CD14-positive monocyte (primary cell): ENCODE measurements at regions not wholly inside any gene's neighbourhood (a gene's known extent, or its start where the extent isn't known, plus 50 kb on each side); places are given as distances from the start of the nearest gene placed in this dataset.

Experiments
- DNase-seq, 3 donors: peaks; one replicate each; pipeline ENCODE4 v3.0.0-alpha.2; 2011 to 2022
- H2AFZ ChIP-seq: 2 replicates; pipeline ENCODE4 v1.6.0; 2012; ENCODE audit warnings: mild to moderate bottlenecking, low read depth, low read length, inconsistent platforms; ENCODE audit not compliant: insufficient read depth, poor library complexity, severe bottlenecking
- H3K27ac ChIP-seq, 2 donors: 1 replicate in 1 of 2; 2 replicates in 1 of 2; pipeline ENCODE4 v1.5.1; 2012 to 2013; ENCODE audit warnings: low read length in 2 of 2, control low read depth in 1 of 2, inconsistent platforms in 1 of 2, low read depth in 1 of 2, mild to moderate bottlenecking in 1 of 2
- H3K27me3 ChIP-seq, 2 donors: one replicate each; pipeline versions ENCODE4 v1.6.0 to v1.6.1; 2011 to 2013; ENCODE audit warnings: low read length in 2 of 2; ENCODE audit not compliant: control insufficient read depth in 2 of 2, insufficient read depth in 2 of 2
- H3K36me3 ChIP-seq, 2 donors: replicated peaks in 1 of 2; 1 replicate in 1 of 2; 2 replicates in 1 of 2; pipeline versions ENCODE4 v1.5.1 to v1.6.1; 2012 to 2013; ENCODE audit warnings: low read length in 2 of 2, control low read depth in 1 of 2, inconsistent platforms in 1 of 2, mild to moderate bottlenecking in 1 of 2; ENCODE audit not compliant: insufficient read depth in 2 of 2, control insufficient read depth in 1 of 2
- H3K4me1 ChIP-seq, 2 donors: 1 replicate in 1 of 2; 2 replicates in 1 of 2; pipeline versions ENCODE4 v1.5.1 to v1.6.1; 2012 to 2013; ENCODE audit warnings: low read length in 2 of 2, control low read depth in 1 of 2, inconsistent platforms in 1 of 2, mild to moderate bottlenecking in 1 of 2, moderate library complexity in 1 of 2; ENCODE audit not compliant: insufficient read depth in 2 of 2, control insufficient read depth in 1 of 2
- H3K4me2 ChIP-seq: replicated peaks from 2 replicates; pipeline ENCODE3; 2012; ENCODE audit warnings: low read length, moderate library complexity, mild to moderate bottlenecking; ENCODE audit not compliant: poor library complexity, severe bottlenecking; ENCODE audit errors: extremely low read depth
- H3K4me3 ChIP-seq, 3 experiments: fragments of 200-600 bp in 1 of 3; sonication (generic) in 1 of 3; replicated peaks in 1 of 3; 1 replicate in 2 of 3; 2 replicates in 1 of 3; pipeline ENCODE4 v1.5.1; 2011 to 2013; ENCODE audit warnings: low read length in 3 of 3, mild to moderate bottlenecking in 3 of 3, control low read depth in 2 of 3, low read depth in 2 of 3, inconsistent platforms in 1 of 3, moderate library complexity in 1 of 3
- H3K79me2 ChIP-seq: 2 replicates; pipeline ENCODE4 v1.6.0; 2012; ENCODE audit warnings: mild to moderate bottlenecking, control low read depth, inconsistent platforms, low read length, moderate library complexity; ENCODE audit not compliant: insufficient read depth
- H3K9ac ChIP-seq: 2 replicates; pipeline ENCODE4 v1.6.0; 2017; ENCODE audit warnings: low read length, mild to moderate bottlenecking; ENCODE audit not compliant: insufficient read depth, poor library complexity, severe bottlenecking
- H3K9me3 ChIP-seq, 2 donors: replicated peaks in 1 of 2; 1 replicate in 1 of 2; 2 replicates in 1 of 2; pipeline versions ENCODE4 v1.5.1 to v1.6.1; 2012 to 2013; ENCODE audit warnings: low read length in 2 of 2, control low read depth in 1 of 2; ENCODE audit not compliant: control insufficient read depth in 1 of 2, insufficient read depth in 1 of 2
- H4K20me1 ChIP-seq: 2 replicates; pipeline ENCODE4 v1.6.0; 2012; ENCODE audit warnings: mild to moderate bottlenecking, low read length, control low read depth, moderate library complexity; ENCODE audit not compliant: insufficient read depth
- H3K27ac Mint-ChIP-seq, 7 donors: one replicate each; pipeline ENCODE4 v1.8.0; 2020; ENCODE audit warnings: mild to moderate bottlenecking in 7 of 7, mixed read lengths in 7 of 7, moderate library complexity in 6 of 7, inconsistent platforms in 2 of 7
- H3K27me3 Mint-ChIP-seq, 3 donors: one replicate each; pipeline ENCODE4 v1.8.0; 2021 to 2022; ENCODE audit warnings: low read depth in 3 of 3, mild to moderate bottlenecking in 3 of 3, mixed read lengths in 3 of 3, moderate library complexity in 3 of 3, inconsistent platforms in 1 of 3
- H3K36me3 Mint-ChIP-seq, 2 donors: one replicate each; pipeline ENCODE4 v1.8.0; 2020; ENCODE audit warnings: mixed read lengths in 2 of 2, inconsistent platforms in 1 of 2, mild to moderate bottlenecking in 1 of 2
- H3K4me1 Mint-ChIP-seq: one replicate; pipeline ENCODE4 v1.8.0; 2020; ENCODE audit warnings: mild to moderate bottlenecking, mixed read lengths
- H3K4me3 Mint-ChIP-seq, 2 donors: one replicate each; pipeline ENCODE4 v1.8.0; 2020; ENCODE audit warnings: mild to moderate bottlenecking in 2 of 2, mixed read lengths in 2 of 2, moderate library complexity in 1 of 2
- H3K9me3 Mint-ChIP-seq, 7 donors: one replicate each; pipeline ENCODE4 v1.8.0; 2020 to 2022; ENCODE audit warnings: mixed read lengths in 7 of 7, mild to moderate bottlenecking in 6 of 7, moderate library complexity in 6 of 7, inconsistent platforms in 2 of 7
- WGBS: methylation state at CpG from one replicate; pipeline ENCODE4 v1.1.5; 2013; ENCODE audit warnings: missing lambda C conversion rate; ENCODE audit not compliant: insufficient coverage; 5-methylcytosine and 5-hydroxymethylcytosine counted together
- intact Hi-C, 2 donors: fragments of 100-400 bp; cut with micrococcal nuclease; formaldehyde crosslinking; loops; one replicate each; pipeline versions ENCODE4 v1.15.0 to v1.15.1; 2023
- TF ChIP-seq, protein P1 (sequence below): fragments of 200-600 bp; IDR thresholded peaks from one replicate; pipeline ENCODE4 v1.8.0; 2022; ENCODE audit warnings: antibody characterized with exemption, mild to moderate bottlenecking

DNA sequence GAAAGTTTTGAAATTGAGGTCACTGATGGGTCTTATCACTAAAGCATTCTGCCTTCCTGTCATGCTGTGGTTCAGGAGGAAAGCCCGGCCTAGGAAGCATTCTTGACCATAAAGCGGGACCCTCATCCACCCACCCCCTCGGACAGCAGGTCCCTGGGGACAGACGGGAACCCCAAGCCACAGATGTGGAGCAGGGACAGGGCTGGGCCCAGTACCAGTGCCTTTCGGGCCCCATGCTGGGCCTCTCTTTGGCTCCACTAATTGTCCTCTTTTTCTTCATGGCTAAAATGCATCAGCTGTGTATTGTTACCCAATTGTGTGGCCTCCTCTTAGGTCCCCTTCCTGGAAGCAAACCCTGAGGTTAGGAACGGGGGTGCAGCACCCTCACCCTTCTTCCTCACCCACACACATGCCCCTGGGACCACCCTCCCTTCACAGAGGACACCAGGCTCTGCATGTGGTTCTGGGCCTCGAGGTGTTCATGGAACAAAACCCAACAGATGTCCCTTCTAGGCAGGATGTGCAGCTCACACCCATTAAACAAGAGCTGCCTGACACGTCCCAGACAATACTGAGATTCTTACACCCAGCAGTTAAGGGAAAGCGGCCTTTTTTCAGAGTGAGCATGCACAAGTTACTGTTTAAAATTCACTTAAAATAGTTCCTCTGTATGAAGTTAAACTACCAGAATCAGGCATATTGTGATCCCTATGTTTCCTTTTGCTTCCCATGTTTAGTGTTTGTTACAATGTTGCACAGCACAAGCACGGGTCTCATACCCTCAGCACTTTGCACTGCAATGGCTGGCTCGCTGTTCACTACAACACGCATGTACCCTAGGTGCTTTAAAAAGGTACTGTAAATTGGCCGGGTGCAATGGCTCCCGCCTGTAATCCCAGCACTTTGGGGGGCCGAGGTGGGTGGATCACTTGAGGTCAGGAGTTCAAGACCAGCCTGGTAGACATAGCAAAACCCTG, 807.6 kb downstream of the BRD1 start:
- no peaks in the 10 kb centered on the region for H3K36me3 Mint-ChIP-seq
- Histone ChIP-seq H3K4me2 (no peak overlapping the region), H3K27ac (no peak overlapping the region), H3K9me3 (no peaks in the 10 kb centered on the region), H3K79me2 (no peaks in the 10 kb centered on the region), H4K20me1 (no peaks in the 10 kb centered on the region), H3K9ac (no peak overlapping the region), H3K27me3 (no peaks in the 10 kb centered on the region), H3K4me3 (no peak overlapping the region), H2AFZ (no peak overlapping the region), H3K36me3 (no peaks in the 10 kb centered on the region), H3K4me1 (no peaks in the 10 kb centered on the region)
- no peak overlapping the region for H3K4me3 Mint-ChIP-seq
- H3K27me3 Mint-ChIP-seq = peaks cover 3 to 8% (median 6%) of the 10 kb centered on the region in 3 donors
- 76% methylated on average over 9 of the region's 15 CpGs for WGBS
- no peak overlapping the region for H3K27ac Mint-ChIP-seq
- intact Hi-C loops = no loop called here
- TF ChIP-seq, protein P1, sequence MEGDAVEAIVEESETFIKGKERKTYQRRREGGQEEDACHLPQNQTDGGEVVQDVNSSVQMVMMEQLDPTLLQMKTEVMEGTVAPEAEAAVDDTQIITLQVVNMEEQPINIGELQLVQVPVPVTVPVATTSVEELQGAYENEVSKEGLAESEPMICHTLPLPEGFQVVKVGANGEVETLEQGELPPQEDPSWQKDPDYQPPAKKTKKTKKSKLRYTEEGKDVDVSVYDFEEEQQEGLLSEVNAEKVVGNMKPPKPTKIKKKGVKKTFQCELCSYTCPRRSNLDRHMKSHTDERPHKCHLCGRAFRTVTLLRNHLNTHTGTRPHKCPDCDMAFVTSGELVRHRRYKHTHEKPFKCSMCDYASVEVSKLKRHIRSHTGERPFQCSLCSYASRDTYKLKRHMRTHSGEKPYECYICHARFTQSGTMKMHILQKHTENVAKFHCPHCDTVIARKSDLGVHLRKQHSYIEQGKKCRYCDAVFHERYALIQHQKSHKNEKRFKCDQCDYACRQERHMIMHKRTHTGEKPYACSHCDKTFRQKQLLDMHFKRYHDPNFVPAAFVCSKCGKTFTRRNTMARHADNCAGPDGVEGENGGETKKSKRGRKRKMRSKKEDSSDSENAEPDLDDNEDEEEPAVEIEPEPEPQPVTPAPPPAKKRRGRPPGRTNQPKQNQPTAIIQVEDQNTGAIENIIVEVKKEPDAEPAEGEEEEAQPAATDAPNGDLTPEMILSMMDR = no peak
- DNase-seq = no peak
- no peaks in the 10 kb centered on the region for H3K9me3 Mint-ChIP-seq
- H3K4me1 Mint-ChIP-seq = no peaks in the 10 kb centered on the region

DNA sequence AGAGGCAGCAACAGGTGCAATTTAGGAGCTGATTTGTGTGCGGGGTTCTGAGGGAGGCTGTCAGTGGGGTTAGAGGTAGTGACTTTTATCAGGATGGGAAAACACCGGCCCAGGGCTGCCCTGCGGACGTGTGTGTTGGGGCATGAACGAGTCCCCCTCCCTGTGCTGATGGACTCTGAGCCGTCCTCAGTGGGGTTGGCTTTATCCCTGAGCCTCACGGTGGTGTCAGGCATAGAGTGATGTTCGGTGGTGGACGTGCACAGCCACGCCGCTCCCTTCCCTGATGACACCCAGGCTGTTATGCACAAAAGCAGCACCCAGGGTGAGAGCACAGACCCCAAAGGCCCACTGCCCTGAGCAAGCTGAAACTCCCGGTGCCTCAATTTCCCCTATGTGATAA, 809.1 kb downstream of the BRD1 start:
- TF ChIP-seq, protein P1 = no peak
- no peak overlapping the region for H3K4me3 ChIP-seq
- H3K27me3 ChIP-seq = no peaks in the 10 kb centered on the region
- H3K79me2 ChIP-seq = no peaks in the 10 kb centered on the region
- no peaks in the 10 kb centered on the region for H3K4me1 ChIP-seq
- H3K9me3 ChIP-seq = no peaks in the 10 kb centered on the region
- Mint-ChIP-seq H3K36me3 (no peaks in the 10 kb centered on the region), H3K27me3 (peaks cover 2 to 8% (median 3%) of the 10 kb centered on the region in 3 donors), H3K9me3 (no peaks in the 10 kb centered on the region), H3K4me1 (no peaks in the 10 kb centered on the region), H3K4me3 (no peak overlapping the region), H3K27ac (no peak overlapping the region)
- H3K36me3 ChIP-seq = no peaks in the 10 kb centered on the region
- DNase-seq = no peak
- WGBS = 93% methylated on average over 12 of the region's 12 CpGs
- H3K9ac ChIP-seq = no peak overlapping the region
- no peak overlapping the region for H3K27ac ChIP-seq
- H3K4me2 ChIP-seq = no peak overlapping the region
- H4K20me1 ChIP-seq = no peaks in the 10 kb centered on the region
- intact Hi-C loops = no loop called here
- no peak overlapping the region for H2AFZ ChIP-seq
